Loucy (cell line): ENCODE measurements at regions not wholly inside any gene's neighbourhood (a gene's known extent, or its start where the extent isn't known, plus 50 kb on each side); places are given as distances from the start of the nearest gene placed in this dataset.

Experiments used
- H2AFZ ChIP-seq: fragments of 200-600 bp; sonication (generic); 2 replicates; pipeline ENCODE4 v1.6.0; 2016; ENCODE audit warnings: antibody characterized with exemption, mild to moderate bottlenecking, low read length, moderate library complexity
- H3F3A ChIP-seq: fragments of 200-600 bp; 2 replicates; pipeline ENCODE4 v1.6.0; 2016; ENCODE audit warnings: antibody characterized with exemption, low read depth, mild to moderate bottlenecking
- H3K27me3 ChIP-seq: fragments of 200-600 bp; sonication (generic); 2 replicates; pipeline ENCODE4 v1.6.1; 2014; ENCODE audit warnings: low read length, mild to moderate bottlenecking; ENCODE audit not compliant: insufficient read depth, poor library complexity, severe bottlenecking
- H3K36me3 ChIP-seq: fragments of 200-600 bp; sonication (generic); 2 replicates; pipeline ENCODE4 v1.6.1; 2016; ENCODE audit warnings: low read length; ENCODE audit not compliant: insufficient read depth
- H3K4me1 ChIP-seq: fragments of 200-600 bp; sonication (generic); 2 replicates; pipeline ENCODE4 v1.5.1; 2014; ENCODE audit warnings: low read length, mild to moderate bottlenecking; ENCODE audit not compliant: insufficient read depth, poor library complexity, severe bottlenecking
- H3K4me2 ChIP-seq: fragments of 200-600 bp; sonication (generic); 2 replicates; pipeline ENCODE4 v1.6.0; 2014; ENCODE audit warnings: antibody characterized with exemption, low read length, low read depth, mild to moderate bottlenecking; ENCODE audit not compliant: poor library complexity, severe bottlenecking
- H3K4me3 ChIP-seq: fragments of 200-600 bp; sonication (generic); 2 replicates; pipeline ENCODE4 v1.5.1; 2014; ENCODE audit warnings: low read length, mild to moderate bottlenecking, mixed read lengths; ENCODE audit not compliant: poor library complexity, severe bottlenecking
- H3K79me2 ChIP-seq: fragments of 200-600 bp; sonication (generic); 2 replicates; pipeline ENCODE4 v1.6.1; 2014; ENCODE audit warnings: low read length; ENCODE audit not compliant: insufficient read depth
- H3K9ac ChIP-seq: fragments of 200-600 bp; sonication (generic); 2 replicates; pipeline ENCODE4 v1.6.0; 2014; ENCODE audit warnings: mild to moderate bottlenecking, low read depth, low read length, moderate library complexity; ENCODE audit not compliant: poor library complexity, severe bottlenecking
- H3K9me2 ChIP-seq: fragments of 200-600 bp; sonication (generic); replicated peaks from 2 replicates; pipeline ENCODE4 v1.6.1; 2016; ENCODE audit warnings: low read depth, low read length, mixed read lengths
- H3K9me3 ChIP-seq: fragments of 200-600 bp; sonication (generic); 2 replicates; pipeline ENCODE4 v1.6.1; 2014; ENCODE audit warnings: mild to moderate bottlenecking, antibody characterized with exemption, low read length, low read depth; ENCODE audit not compliant: insufficient read depth
- H4K20me1 ChIP-seq: fragments of 200-600 bp; sonication (generic); 2 replicates; pipeline ENCODE4 v1.6.0; 2014; ENCODE audit warnings: antibody characterized with exemption, low read length, mild to moderate bottlenecking; ENCODE audit not compliant: insufficient read depth, poor library complexity, severe bottlenecking
- EZH2phosphoT487 ChIP-seq: fragments of 200-600 bp; IDR thresholded peaks from 2 replicates; pipeline ENCODE4 v1.6.1; 2018; ENCODE audit warnings: antibody characterized with exemption, mild to moderate bottlenecking, moderate library complexity, borderline replicate concordance
- TF ChIP-seq, protein P1 (sequence below): fragments of 200-600 bp; sonication (generic); conservative IDR thresholded peaks from 2 replicates; pipeline ENCODE4 v1.5.1; 2014; ENCODE audit warnings: mild to moderate bottlenecking, antibody characterized with exemption, low read length

DNA sequence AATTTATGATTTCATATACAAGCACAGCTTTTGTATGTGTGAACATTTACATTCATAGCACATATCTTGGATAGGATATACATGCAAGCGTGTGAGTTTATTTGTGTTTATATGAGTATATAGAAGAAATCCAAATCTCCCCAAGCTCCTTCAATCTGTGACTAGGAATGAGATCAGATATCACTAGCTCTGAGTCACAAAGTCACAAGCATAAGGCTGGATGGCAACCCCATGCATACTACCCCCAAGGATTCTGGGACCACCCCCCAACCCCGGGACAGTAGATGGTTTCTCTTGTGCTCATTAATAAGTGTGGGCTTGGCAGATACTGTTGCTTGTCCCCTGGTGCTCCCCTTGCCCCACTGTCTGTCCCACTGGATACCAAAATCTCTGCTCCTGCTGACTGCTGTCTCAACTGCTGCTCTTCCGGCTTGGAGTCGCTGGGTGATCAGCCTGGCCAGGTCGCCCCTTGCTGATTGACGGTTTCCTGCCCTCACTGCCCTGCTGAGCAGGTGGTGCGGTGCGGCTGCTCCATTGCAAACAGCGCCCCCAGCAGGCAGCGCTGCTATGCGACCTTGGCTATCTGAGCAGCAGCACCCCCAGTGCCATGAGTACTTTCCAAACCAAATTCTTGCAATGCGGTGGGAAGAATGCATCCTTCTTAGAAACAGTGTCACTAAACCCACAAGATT, 279.4 kb downstream of the CD83 start:
- H3K4me2 ChIP-seq, result no peak overlapping the region
- no peak overlapping the region for H3K9ac ChIP-seq
- H3K9me3 ChIP-seq, result no peaks in the 10 kb centered on the region
- TF ChIP-seq, protein P1, sequence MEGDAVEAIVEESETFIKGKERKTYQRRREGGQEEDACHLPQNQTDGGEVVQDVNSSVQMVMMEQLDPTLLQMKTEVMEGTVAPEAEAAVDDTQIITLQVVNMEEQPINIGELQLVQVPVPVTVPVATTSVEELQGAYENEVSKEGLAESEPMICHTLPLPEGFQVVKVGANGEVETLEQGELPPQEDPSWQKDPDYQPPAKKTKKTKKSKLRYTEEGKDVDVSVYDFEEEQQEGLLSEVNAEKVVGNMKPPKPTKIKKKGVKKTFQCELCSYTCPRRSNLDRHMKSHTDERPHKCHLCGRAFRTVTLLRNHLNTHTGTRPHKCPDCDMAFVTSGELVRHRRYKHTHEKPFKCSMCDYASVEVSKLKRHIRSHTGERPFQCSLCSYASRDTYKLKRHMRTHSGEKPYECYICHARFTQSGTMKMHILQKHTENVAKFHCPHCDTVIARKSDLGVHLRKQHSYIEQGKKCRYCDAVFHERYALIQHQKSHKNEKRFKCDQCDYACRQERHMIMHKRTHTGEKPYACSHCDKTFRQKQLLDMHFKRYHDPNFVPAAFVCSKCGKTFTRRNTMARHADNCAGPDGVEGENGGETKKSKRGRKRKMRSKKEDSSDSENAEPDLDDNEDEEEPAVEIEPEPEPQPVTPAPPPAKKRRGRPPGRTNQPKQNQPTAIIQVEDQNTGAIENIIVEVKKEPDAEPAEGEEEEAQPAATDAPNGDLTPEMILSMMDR, result peak; percentile 63
- no peak for TF ChIP-seq EZH2phosphoT487
- no peaks in the 10 kb centered on the region for H3K9me2 ChIP-seq
- H3K27me3 ChIP-seq, result no peaks in the 10 kb centered on the region
- peaks cover 31% of the 10 kb centered on the region for H3K4me1 ChIP-seq
- H3K4me3 ChIP-seq, result no peak overlapping the region
- no peaks in the 10 kb centered on the region for H3K36me3 ChIP-seq
- H2AFZ ChIP-seq, result no peak overlapping the region
- no peaks in the 10 kb centered on the region for H4K20me1 ChIP-seq
- H3K79me2 ChIP-seq, result no peaks in the 10 kb centered on the region
- no peaks in the 10 kb centered on the region for H3F3A ChIP-seq

DNA sequence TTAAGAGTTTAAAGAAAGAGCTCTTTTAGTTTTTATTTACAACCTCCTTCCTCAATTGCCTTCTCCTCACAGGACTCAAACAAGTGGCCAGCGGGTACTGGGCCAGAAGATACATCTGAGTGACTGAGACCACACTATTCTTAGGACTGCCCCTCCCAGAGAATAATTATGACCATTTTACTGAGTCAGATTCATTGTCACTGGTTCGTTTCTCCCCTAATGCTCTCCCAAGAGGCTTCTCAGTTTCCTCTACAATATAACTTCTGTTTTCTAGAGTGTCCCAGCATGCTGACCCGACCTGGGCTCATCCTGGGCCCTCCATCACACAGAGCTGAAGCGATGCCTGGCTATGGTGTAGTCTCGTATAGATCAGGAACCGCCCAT, 279.9 kb downstream of the CD83 start:
- Histone ChIP-seq H3K9me3 (no peaks in the 10 kb centered on the region), H3K9ac (no peak overlapping the region), H3K9me2 (no peaks in the 10 kb centered on the region), H3F3A (no peaks in the 10 kb centered on the region), H3K4me2 (no peak overlapping the region), H3K4me3 (no peak overlapping the region), H2AFZ (no peak overlapping the region), H3K36me3 (no peaks in the 10 kb centered on the region), H3K79me2 (no peaks in the 10 kb centered on the region), H3K4me1 (peaks cover 31% of the 10 kb centered on the region), H4K20me1 (no peaks in the 10 kb centered on the region), H3K27me3 (no peaks in the 10 kb centered on the region)
- TF ChIP-seq EZH2phosphoT487, result no peak
- TF ChIP-seq, protein P1, result no peak

DNA sequence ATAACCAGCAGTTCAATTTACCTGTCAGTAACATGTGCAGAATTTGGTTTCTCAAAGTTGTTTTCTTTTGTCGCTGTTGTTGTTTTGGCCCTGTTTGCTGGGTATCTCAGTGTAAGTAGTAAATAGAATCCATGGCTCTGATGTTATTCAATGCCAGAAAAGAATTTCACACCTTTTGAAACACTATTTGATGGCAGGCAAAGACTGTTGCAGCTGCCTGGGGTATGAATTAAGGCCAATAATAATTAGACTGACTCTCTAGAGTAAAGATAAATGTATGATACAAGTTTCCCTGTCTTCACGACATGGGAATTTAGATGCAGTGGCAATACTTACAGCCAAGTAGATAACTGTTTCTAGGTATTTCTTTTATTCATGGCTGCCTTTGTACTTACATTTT, 281.4 kb downstream of the CD83 start:
- Histone ChIP-seq H3K9ac (no peak overlapping the region), H3F3A (no peaks in the 10 kb centered on the region), H3K4me2 (no peak overlapping the region), H3K9me3 (no peaks in the 10 kb centered on the region), H3K79me2 (no peaks in the 10 kb centered on the region), H3K36me3 (no peaks in the 10 kb centered on the region), H4K20me1 (no peaks in the 10 kb centered on the region), H3K4me3 (no peak overlapping the region), H3K4me1 (peaks cover 31% of the 10 kb centered on the region), H2AFZ (peak overlapping the region; percentile 9; the same call in 1 of the 2 replicates), H3K27me3 (no peaks in the 10 kb centered on the region), H3K9me2 (no peaks in the 10 kb centered on the region)
- TF ChIP-seq, protein P1, result no peak
- TF ChIP-seq EZH2phosphoT487, result no peak
